Mesothelial cell of epicardium (in vitro differentiated cells): ENCODE measurements at regions not wholly inside any gene's neighbourhood (a gene's known extent, or its start where the extent isn't known, plus 50 kb on each side); places are given as distances from the start of the nearest gene placed in this dataset.

Source experiments
- DNase-seq, 2 experiments: peaks; one replicate each; pipeline ENCODE4 v3.0.0; 2021; ENCODE audit warnings: low spot score in 2 of 2; ENCODE audit not compliant: unreplicated experiment in 2 of 2
- H3K27ac Mint-ChIP-seq: 2 replicates; pipeline ENCODE4 v1.8.0; 2021; ENCODE audit warnings: mixed read lengths
- H3K27me3 Mint-ChIP-seq: 2 replicates; pipeline ENCODE4 v1.8.0; 2021; ENCODE audit warnings: low read depth, mixed read lengths
- H3K36me3 Mint-ChIP-seq: 2 replicates; pipeline ENCODE4 v1.8.0; 2021; ENCODE audit warnings: mixed read lengths
- H3K4me1 Mint-ChIP-seq: 2 replicates; pipeline ENCODE4 v1.8.0; 2021; ENCODE audit warnings: mixed read lengths
- H3K4me3 Mint-ChIP-seq: 2 replicates; pipeline ENCODE4 v1.8.0; 2021; ENCODE audit warnings: mild to moderate bottlenecking, moderate library complexity, mixed read lengths
- H3K9me3 Mint-ChIP-seq: 2 replicates; pipeline ENCODE4 v1.8.0; 2021; ENCODE audit warnings: mixed read lengths
- CTCF ChIP-seq: fragments of 200-600 bp; sonication (generic); IDR thresholded peaks from one replicate; pipeline ENCODE4 v1.5.0; 2021; ENCODE audit warnings: antibody characterized with exemption; ENCODE audit not compliant: unreplicated experiment

GRCh38 chrX:65148232-65148631 lies 172.0 kb upstream of the ZC4H2 start:
- Mint-ChIP-seq H3K4me1 (no peaks in the 10 kb centered on the region), H3K9me3 (peaks cover 56% of the 10 kb centered on the region), H3K27me3 (no peaks in the 10 kb centered on the region), H3K27ac (no peak overlapping the region), H3K36me3 (peaks cover 5% of the 10 kb centered on the region), H3K4me3 (no peak overlapping the region)
- TF ChIP-seq CTCF: no peak
- no peak for DNase-seq

DNA sequence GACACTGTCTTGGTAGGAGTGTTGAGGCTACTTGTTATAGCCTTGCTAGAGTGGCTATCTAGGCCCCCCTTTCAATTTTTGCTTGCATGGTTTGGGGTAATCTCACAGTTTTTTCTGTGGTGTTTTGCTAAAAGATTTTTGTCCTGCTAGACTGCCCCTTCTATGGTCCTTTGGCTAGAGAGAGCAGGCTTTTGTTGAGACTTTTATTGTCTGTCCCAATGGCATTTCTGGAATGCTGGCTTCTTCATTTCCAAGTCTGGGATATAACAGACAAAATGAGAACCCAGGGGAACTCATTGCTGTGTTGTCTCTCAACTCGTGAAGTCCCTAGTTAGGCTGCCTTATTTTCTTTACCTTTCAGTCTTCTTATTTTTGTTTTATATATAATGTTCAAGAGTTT lies 160.2 kb upstream of the ZC4H2 start:
- H3K4me1 Mint-ChIP-seq: no peaks in the 10 kb centered on the region
- peaks cover 2% of the 10 kb centered on the region for H3K36me3 Mint-ChIP-seq
- no peak for DNase-seq
- no peak overlapping the region for H3K4me3 Mint-ChIP-seq
- H3K27me3 Mint-ChIP-seq: no peaks in the 10 kb centered on the region
- no peak for TF ChIP-seq CTCF
- H3K9me3 Mint-ChIP-seq: peaks cover 73% of the 10 kb centered on the region
- no peak overlapping the region for H3K27ac Mint-ChIP-seq

DNA sequence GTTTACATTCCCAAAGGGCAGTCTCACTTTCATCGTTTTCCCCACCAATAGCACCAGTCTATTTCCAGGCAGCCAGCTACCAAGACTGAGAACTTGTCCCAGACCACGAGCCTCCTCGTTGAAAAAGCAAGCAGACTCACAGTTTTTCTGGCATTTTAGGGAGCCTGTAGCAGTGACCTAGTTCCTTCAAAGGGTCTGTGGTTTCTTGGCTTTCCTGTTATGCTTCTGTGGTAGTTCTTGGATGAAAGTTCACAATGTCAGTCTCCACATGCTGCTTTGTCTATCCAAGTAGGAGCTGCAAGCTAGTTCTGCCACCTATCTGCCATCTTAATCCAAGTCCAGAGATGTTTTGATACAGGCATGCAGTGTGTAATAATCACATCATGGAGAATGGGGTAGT lies 151.6 kb upstream of the ZC4H2 start:
- no peaks in the 10 kb centered on the region for H3K27me3 Mint-ChIP-seq

GRCh38 chrX:65098851-65099250 lies 122.6 kb upstream of the ZC4H2 start:
- H3K4me1 Mint-ChIP-seq: peaks cover 6% of the 10 kb centered on the region
- no peak for TF ChIP-seq CTCF
- DNase-seq: no peak
- H3K36me3 Mint-ChIP-seq: peaks cover 11% of the 10 kb centered on the region
- no peak overlapping the region for H3K27ac Mint-ChIP-seq
- no peaks in the 10 kb centered on the region for H3K27me3 Mint-ChIP-seq
- peaks cover 60% of the 10 kb centered on the region for H3K9me3 Mint-ChIP-seq
- H3K4me3 Mint-ChIP-seq: no peak overlapping the region

More for the DNA sequence above, 151.6 kb upstream of the ZC4H2 start:
- TF ChIP-seq CTCF: no peak
- Mint-ChIP-seq H3K4me1 (no peaks in the 10 kb centered on the region), H3K4me3 (no peak overlapping the region), H3K27ac (no peak overlapping the region), H3K36me3 (peaks cover 11% of the 10 kb centered on the region), H3K9me3 (peaks cover 94% of the 10 kb centered on the region)
- DNase-seq: no peak

GRCh38 chrX:65093658-65094057 lies 117.4 kb upstream of the ZC4H2 start:
- Mint-ChIP-seq H3K4me1 (peaks cover 6% of the 10 kb centered on the region), H3K36me3 (peaks cover 17% of the 10 kb centered on the region), H3K4me3 (no peak overlapping the region), H3K9me3 (peaks cover 54% of the 10 kb centered on the region), H3K27me3 (no peaks in the 10 kb centered on the region), H3K27ac (no peak overlapping the region)
- DNase-seq: no peak
- TF ChIP-seq CTCF: no peak

DNA sequence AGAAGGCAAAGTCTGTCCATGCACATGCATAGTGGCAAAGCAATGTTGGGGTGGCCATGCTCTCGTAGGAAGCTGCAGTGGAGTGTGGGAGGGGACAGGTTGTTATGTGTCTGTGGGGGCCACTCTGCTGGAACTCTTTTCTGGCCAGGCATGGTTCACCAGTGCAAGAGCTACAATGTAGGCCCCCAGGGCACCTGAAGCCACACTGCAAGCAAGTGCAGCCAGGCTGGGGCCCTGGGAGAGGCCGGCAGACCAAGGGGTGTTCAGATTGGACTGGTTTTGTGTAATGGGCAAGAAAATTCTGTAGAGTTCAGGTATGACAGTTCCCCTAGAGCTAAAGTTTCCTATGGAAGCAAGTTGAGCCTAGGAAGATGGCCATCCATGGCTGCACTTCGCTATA lies 97.0 kb upstream of the ZC4H2 start:
- Mint-ChIP-seq H3K4me3 (no peak overlapping the region), H3K36me3 (peaks cover 62% of the 10 kb centered on the region), H3K9me3 (peaks cover 93% of the 10 kb centered on the region), H3K27ac (no peak overlapping the region), H3K27me3 (no peaks in the 10 kb centered on the region), H3K4me1 (no peaks in the 10 kb centered on the region)
- DNase-seq: no peak
- TF ChIP-seq CTCF: no peak
